Femur (tissue), 1 donor: ENCODE measurements at regions not wholly inside any gene's neighbourhood (a gene's known extent, or its start where the extent isn't known, plus 50 kb on each side); places are given as distances from the start of the nearest gene placed in this dataset.
A peak's percentile ranks its signal among the peaks of the same experiment; 100 is the strongest.

Experiments used
- DNase-seq: peaks from one replicate; pipeline ENCODE4 v3.0.0-alpha.2; 2017

DNA sequence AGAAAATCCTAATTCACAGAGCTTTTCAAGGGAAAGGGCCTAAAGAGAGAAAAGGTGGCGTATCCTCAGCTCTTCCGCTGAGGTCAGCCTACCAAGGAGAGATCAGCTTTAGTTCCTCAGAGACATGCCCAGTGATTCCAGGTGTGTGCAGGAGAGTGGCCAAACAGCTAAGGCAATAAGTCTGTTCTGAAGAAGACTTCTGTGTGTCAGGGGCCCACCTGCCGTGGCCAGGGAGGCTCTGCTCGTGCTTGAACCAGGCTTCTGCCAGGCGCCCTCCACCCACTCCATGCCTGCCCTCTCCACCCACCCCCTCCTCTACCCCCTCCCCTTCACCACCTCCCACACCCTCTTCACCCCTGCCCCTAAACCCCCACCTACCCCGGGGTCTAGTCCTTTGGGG lies 67.4 kb upstream of the ARMC2 start:
- no peak for DNase-seq

DNA sequence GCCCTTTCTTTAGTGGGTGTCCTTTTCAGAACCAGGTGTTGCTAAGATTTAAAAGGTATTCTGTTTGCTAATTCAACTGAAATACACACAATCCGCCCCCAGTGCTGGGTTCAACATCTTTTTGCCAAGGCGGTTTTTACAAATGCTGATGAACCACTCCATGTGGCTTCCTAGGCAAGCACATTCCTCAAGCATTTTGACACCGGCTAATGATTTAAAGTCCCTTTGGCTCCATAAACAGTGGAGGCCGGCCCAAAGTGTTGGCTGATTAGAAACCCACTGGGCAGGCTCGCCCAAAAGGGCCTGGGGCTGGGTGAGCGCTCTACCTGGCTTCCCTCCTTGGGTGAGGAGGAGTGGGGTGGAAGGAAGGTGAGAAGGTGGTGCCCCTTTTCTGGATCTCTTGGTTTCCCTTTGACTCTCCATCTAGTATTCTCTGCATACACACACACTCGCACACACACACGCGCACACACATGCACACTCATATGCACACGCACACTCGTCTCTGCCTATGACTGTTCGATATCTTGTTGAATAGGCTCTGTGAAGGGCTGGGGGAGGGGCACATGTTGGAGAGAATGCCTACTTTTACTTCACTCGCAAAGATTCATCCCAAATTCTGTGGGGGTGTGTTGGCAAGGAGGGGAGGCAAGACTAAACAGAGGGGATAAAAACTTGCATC lies 66.7 kb upstream of the ARMC2 start:
- DNase-seq, result no peak

DNA sequence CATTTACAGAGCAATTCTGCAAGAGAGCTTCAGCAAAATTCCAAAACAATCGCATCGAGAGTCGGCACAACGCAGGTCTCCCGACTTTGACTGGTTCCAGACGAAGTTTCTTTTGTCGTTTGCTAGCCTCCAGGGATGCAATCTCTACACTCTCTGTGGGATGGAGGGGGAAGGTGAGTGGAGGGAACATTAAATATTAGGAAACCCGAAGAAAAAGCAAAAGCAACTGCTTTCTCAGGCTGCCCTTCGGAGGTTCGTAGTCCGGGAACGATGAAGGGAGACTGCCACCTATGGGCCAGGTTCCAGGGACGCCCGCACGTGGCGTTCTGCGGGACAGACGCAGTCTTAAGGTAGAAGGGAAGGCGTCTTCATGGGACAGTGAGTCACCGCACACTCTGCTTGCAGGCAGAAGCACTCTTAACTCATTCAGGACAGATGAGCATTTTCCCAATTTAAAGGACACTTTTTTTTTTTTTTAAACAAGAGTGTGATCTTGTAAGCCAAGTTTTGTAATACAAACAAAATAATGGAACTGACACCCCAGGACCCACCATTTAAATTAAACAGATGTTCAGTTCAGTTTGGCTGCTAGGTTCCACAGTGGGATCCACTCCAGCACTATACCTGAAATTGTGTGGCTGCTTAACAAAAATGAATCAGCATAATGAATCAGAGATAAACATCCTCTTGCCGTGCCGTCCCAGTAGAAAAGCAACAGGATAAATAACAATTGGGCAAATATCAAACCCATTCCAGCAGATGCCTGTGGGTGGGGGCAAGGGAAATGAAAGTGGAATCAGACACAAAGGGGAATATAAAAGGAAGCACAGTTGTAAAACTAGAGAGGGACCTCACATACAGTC lies 65.8 kb upstream of the ARMC2 start:
- peak; percentile 86 for DNase-seq

DNA sequence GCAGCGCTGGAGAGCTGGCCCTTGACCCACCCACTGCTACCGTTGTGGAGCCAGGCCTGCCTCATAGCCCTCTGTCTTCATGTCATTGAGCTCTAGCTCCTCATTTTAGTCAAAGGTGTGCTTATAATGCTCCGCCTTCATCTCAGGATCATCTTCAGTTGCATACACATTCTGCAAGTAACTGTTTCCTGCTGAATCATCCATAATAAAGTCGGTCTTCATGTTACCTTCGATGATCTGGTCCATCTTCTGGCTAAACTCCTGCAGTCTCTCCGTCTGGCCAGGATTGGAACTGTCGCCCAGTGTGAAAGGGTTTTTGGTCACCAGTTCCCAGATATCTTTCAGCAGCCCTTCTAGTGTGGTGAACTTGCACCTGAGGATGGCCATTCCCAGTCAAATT lies 62.6 kb upstream of the ARMC2 start:
- no peak for DNase-seq

DNA sequence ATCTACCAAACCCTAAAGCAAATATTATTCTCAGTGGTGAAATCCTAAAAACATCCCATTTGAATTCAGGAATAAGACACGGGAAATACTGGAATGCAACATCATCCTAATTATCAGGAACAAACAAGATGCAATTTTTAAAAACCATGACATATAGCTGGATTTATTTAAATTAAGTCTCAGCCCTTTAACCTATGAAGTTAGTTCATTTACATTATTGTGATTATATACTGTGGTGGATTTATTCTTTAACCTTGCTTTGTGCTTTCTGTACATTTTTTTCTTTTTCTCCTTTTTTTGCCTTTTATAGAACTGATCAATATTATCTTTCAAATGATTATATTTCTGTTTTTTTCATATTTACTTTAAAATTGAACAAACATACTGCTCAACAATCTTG lies 59.8 kb upstream of the ARMC2 start:
- no peak for DNase-seq

DNA sequence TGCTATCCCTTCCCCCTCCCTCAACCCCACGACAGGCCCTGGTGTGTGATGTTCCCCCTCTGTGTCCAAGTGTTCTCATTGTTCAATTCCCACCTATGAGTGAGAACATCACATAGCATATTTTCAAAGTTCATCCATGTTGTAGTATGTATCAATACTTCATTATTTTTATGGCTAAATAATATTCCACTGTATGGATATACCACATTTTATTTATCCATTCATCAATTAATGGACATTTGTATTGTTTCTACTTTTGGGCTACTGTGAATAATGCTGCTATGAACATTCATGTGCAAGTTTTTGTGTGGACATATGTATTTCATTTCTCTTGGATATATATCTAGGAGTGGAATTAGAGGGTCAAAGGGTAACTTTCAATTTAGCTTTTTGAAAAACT lies 58.7 kb upstream of the ARMC2 start:
- no peak for DNase-seq

DNA sequence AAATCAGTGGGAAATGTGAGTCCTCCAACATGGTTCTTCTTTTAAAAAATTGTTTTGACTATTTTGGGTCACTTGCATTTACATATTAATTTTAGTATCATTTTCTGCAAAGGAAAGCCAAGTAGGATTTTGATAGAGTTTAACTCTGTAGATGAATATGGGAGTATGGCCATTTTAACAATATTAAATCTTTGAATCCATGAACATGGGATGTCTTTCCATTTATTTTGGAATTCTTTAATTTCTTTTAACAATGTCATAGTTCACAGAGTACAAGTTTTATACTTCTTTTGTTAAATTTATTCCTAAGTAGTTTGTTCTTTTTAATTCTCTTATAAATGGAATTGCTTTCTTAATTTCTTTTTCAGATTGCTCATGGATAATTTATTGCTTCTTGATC lies 56.5 kb upstream of the ARMC2 start:
- DNase-seq, result no peak

DNA sequence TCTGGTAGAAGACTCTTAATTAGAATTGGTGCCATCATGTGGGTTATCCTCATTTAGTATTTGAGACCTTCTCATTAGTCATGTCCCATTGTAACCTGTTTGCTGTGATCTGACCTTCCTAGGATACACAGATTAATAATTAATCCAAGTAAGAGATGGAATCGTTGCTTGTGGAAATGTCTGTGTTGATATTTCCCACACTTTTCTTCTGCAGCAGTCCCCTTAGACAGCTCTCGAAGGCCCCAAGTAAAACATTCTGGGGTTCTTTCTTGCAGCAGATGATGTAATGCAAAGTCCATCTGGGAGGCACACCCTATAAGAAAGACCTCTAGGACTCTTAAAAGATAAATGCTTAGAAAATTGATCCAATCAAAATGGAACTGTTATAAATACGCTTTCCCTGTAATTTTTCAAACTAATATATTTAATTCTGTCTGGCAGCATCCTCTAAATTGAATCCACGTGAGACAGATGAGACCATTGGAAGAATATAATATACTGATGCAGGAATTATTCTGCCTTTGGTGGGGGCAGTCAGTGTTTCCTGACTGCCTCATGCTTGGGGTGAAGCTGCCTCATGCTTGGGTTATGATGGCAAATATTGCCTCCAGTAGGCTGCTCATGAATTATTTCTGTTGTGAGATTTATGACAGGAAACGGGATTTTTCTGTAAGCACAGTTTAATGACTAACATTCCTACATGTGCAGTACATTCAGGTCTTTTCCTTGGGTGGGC lies 54.5 kb upstream of the ARMC2 start:
- DNase-seq, result no peak

DNA sequence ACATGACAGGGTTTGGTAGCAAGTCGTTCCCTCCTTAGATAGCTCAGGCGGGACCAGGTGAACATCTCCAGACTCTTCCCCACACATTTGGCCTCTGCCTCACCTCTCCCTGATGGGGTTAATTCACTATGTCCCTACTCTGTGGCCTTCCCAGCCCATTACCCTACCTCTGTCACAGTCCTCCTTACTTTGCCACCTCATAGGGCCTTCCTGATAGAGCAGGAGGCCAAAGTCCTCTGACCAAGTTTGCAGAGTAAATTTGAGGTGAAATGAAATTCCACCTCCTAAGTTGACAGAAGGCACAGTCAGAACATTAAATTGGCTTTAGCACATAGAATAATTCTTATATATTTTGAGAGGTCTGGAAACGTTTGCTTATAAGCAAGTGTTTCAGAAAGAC lies 53.1 kb upstream of the ARMC2 start:
- DNase-seq, result no peak

DNA sequence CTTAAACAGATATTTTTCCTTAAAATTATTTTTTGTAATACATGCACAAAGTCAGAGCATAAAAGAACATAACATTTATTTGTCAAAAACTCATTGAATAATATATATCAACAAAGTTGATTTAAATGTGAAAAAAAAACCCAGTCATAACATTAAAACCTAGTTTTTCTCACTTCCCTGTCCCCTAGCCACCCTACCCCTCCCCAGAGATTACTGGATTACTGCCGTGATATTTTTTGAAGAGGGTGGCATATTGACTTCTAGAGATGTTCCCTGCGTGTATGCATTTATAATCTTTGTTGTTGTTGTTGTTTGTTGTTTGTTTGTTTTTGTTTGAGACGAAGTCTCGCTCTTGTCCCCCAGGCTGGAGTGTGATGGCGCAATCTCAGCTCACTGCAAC lies 52.4 kb upstream of the ARMC2 start:
- no peak for DNase-seq

DNA sequence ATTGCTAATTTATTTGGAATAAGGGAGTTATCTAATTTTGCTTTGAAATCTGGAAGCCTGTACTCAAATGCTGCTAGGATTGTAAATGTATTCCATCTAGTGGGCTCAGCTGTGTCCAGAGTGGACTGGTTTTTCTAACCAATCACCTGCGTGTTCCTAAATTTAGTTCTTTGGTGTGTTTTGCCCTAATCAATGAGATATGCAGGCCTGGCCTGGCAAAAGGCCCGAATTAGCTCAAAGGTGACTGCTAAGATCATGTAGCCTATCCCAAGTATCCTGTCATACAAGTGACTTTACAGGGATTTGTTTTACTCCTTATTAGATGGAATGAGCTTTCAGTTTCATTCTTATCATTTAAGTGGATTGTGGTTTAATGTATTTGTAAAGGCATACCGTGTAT lies 51.3 kb upstream of the ARMC2 start:
- no peak for DNase-seq

DNA sequence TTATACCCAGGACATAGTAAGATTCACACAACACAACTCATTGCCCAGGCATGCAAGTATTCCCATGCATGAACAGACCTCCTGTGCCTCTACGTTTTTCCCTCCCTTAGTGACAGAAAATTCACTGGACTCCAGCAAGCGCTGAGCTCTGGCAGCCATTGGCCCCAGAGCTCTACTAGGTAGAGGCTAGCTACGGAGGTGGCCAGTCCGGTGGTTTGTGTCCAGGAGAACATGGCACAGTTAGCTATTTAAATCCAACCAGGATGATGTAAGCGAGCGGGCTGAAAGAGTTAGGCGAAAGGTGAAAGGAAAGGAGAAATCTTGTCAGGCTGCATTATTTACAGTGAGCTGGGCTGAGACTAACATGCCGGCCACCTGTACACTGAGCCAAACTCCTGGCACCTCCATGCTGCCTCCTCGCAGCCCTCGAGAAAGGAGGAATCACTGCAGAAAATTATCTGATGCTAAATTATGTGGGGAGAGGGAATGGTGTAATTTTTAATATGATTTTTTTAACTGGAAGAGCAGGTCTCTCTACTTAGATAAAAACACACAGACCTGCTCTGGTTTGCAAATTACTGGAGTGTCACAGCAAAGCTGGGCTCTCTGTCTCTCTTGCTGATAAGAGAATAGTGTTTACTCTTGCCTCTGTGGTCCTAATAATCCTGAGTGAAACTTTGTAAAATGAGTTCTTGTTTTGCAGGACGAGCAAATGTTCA lies 50.1 kb upstream of the ARMC2 start:
- no peak for DNase-seq
